T-cell (primary cell): ENCODE measurements at regions not wholly inside any gene's neighbourhood (a gene's known extent, or its start where the extent isn't known, plus 50 kb on each side); places are given as distances from the start of the nearest gene placed in this dataset.

Experiments
- ATAC-seq, 4 experiments: fragments of 200-7000 bp in 3 of 4; fragments of 150-1000 bp in 1 of 4; cut with Tn5 transposase; replicated peaks in 1 of 4; 1 replicate in 3 of 4; 2 replicates in 1 of 4; pipeline ENCODE4 v1.10.0; 2021; ENCODE audit warnings: moderate library complexity in 3 of 4, mild to moderate bottlenecking in 2 of 4, moderate number of reproducible peaks in 1 of 4
- CTCF ChIA-PET, 2 donors: fragments of 300-600 bp; sonication (Branson Sonifier 250); formaldehyde crosslinking; loops; one replicate each; lab custom pipeline; 2022; ENCODE audit warnings: antibody characterized with exemption in 2 of 2; lab: Charles Lee
- POLR2A ChIA-PET, 2 donors: fragments of 300-600 bp; sonication (Branson Sonifier 250); formaldehyde crosslinking; loops; one replicate each; lab custom pipeline; 2022; ENCODE audit warnings: antibody characterized with exemption in 2 of 2; lab: Charles Lee
- DNase-seq, 35 experiments: peaks; one replicate each; pipeline versions ENCODE4 v3.0.0 to v3.0.0-alpha.2; 2013 to 2023
- H3K27ac ChIP-seq: one replicate; pipeline ENCODE4 v1.5.1; 2013; ENCODE audit warnings: low read length
- H3K27me3 ChIP-seq, 2 experiments: replicated peaks in 1 of 2; 1 replicate in 1 of 2; 2 replicates in 1 of 2; pipeline versions ENCODE4 v1.6.1 to v1.7.0; 2013; ENCODE audit warnings: low read length in 1 of 2, mixed read lengths in 1 of 2; ENCODE audit not compliant: control insufficient read depth in 2 of 2, insufficient read depth in 2 of 2; ENCODE audit errors: extremely low read depth in 1 of 2
- H3K36me3 ChIP-seq, 2 donors: 1 replicate in 1 of 2; 2 replicates in 1 of 2; pipeline versions ENCODE4 v1.6.1 to v1.7.0; 2013; ENCODE audit warnings: low read length in 1 of 2; ENCODE audit not compliant: control insufficient read depth in 2 of 2, insufficient read depth in 1 of 2; ENCODE audit errors: extremely low read depth in 1 of 2
- H3K4me1 ChIP-seq, 2 experiments: 1 replicate in 1 of 2; 2 replicates in 1 of 2; pipeline versions ENCODE4 v1.6.1 to v1.7.0; 2013; ENCODE audit warnings: low read length in 2 of 2, mixed read lengths in 1 of 2; ENCODE audit not compliant: insufficient read depth in 2 of 2, control insufficient read depth in 1 of 2; ENCODE audit errors: extremely low read depth in 1 of 2
- H3K4me3 ChIP-seq, 2 donors: 1 replicate in 1 of 2; 2 replicates in 1 of 2; pipeline versions ENCODE4 v1.5.1 to v1.7.0; 2013; ENCODE audit warnings: mild to moderate bottlenecking in 2 of 2, low read length in 1 of 2, moderate library complexity in 1 of 2; ENCODE audit not compliant: control insufficient read depth in 1 of 2; ENCODE audit errors: extremely low read depth in 1 of 2
- H3K9me3 ChIP-seq: 2 replicates; pipeline ENCODE4 v1.7.0; 2013
- H3K27ac Mint-ChIP-seq, 2 donors: one replicate each; pipeline ENCODE4 v1.8.0; 2020 to 2021; ENCODE audit warnings: mild to moderate bottlenecking in 2 of 2, mixed read lengths in 2 of 2
- H3K27me3 Mint-ChIP-seq, 2 donors: one replicate each; pipeline ENCODE4 v1.8.0; 2021 to 2022; ENCODE audit warnings: mixed read lengths in 2 of 2
- H3K36me3 Mint-ChIP-seq: one replicate; pipeline ENCODE4 v1.8.0; 2021; ENCODE audit warnings: mixed read lengths
- H3K4me1 Mint-ChIP-seq, 3 donors: one replicate each; pipeline ENCODE4 v1.8.0; 2020 to 2022; ENCODE audit warnings: mixed read lengths in 3 of 3, mild to moderate bottlenecking in 1 of 3
- H3K4me3 Mint-ChIP-seq, 3 donors: one replicate each; pipeline ENCODE4 v1.8.0; 2020 to 2022; ENCODE audit warnings: mild to moderate bottlenecking in 3 of 3, mixed read lengths in 3 of 3, moderate library complexity in 3 of 3
- H3K9me3 Mint-ChIP-seq, 3 donors: one replicate each; pipeline ENCODE4 v1.8.0; 2020 to 2022; ENCODE audit warnings: mixed read lengths in 3 of 3
- WGBS: methylation state at CpG from one replicate; pipeline ENCODE4 v1.1.5; 2013; ENCODE audit warnings: missing lambda C conversion rate; ENCODE audit not compliant: insufficient coverage; 5-methylcytosine and 5-hydroxymethylcytosine counted together

GRCh38 chr1:234675006-234675405, 65.0 kb upstream of the IRF2BP2 start:
- 89% methylated on average over 3 of the region's 4 CpGs for WGBS
- H3K4me3 ChIP-seq, result no peak overlapping the region
- no peaks in the 10 kb centered on the region for H3K9me3 Mint-ChIP-seq
- ChIA-PET CTCF (no interaction called here), POLR2A (no interaction called here)
- H3K27ac Mint-ChIP-seq, result no peak overlapping the region
- H3K9me3 ChIP-seq, result no peaks in the 10 kb centered on the region
- H3K4me3 Mint-ChIP-seq, result no peak overlapping the region
- H3K4me1 Mint-ChIP-seq, result peaks cover 9 to 11% (median 9%) of the 10 kb centered on the region in 3 donors
- ATAC-seq (no peak), DNase-seq (no peak)
- no peak overlapping the region for H3K27ac ChIP-seq
- no peaks in the 10 kb centered on the region for H3K27me3 ChIP-seq
- H3K27me3 Mint-ChIP-seq, result no peaks in the 10 kb centered on the region
- no peaks in the 10 kb centered on the region for H3K36me3 Mint-ChIP-seq
- peaks cover 0 to 6% of the 10 kb centered on the region in 2 experiments for H3K4me1 ChIP-seq
- H3K36me3 ChIP-seq, result no peaks in the 10 kb centered on the region

GRCh38 chr1:234674218-234674815, 64.3 kb upstream of the IRF2BP2 start:
- H3K9me3 Mint-ChIP-seq, result no peaks in the 10 kb centered on the region
- Histone ChIP-seq H3K27me3 (no peaks in the 10 kb centered on the region), H3K4me1 (peaks cover 0 to 6% of the 10 kb centered on the region in 2 experiments), H3K9me3 (no peaks in the 10 kb centered on the region), H3K36me3 (no peaks in the 10 kb centered on the region), H3K4me3 (no peak overlapping the region), H3K27ac (no peak overlapping the region)
- H3K4me1 Mint-ChIP-seq, result peaks cover 9 to 11% (median 9%) of the 10 kb centered on the region in 3 donors
- 79% methylated on average over 3 of the region's 4 CpGs for WGBS
- H3K27me3 Mint-ChIP-seq, result no peaks in the 10 kb centered on the region
- no peaks in the 10 kb centered on the region for H3K36me3 Mint-ChIP-seq
- no peak overlapping the region for H3K27ac Mint-ChIP-seq
- DNase-seq (no peak), ATAC-seq (no peak)
- no peak overlapping the region for H3K4me3 Mint-ChIP-seq
- CTCF ChIA-PET, result no interaction called here
- POLR2A ChIA-PET, result no interaction called here

- POLR2A ChIA-PET, result no interaction called here
- H3K36me3 Mint-ChIP-seq, result no peaks in the 10 kb centered on the region
- 90% methylated on average over 4 of the region's 12 CpGs for WGBS
Observed at GRCh38 chr1:234672349-234673135, 62.6 kb upstream of the IRF2BP2 start.

GRCh38 chr1:234670967-234671626, 61.1 kb upstream of the IRF2BP2 start:
- H3K9me3 Mint-ChIP-seq, result peaks cover 0 to 4% (median 0%) of the 10 kb centered on the region in 3 donors

More at GRCh38 chr1:234672349-234673135, 62.6 kb upstream of the IRF2BP2 start:
- Mint-ChIP-seq H3K27ac (no peak overlapping the region), H3K4me3 (no peak overlapping the region), H3K4me1 (peaks cover 9 to 11% (median 9%) of the 10 kb centered on the region in 3 donors), H3K27me3 (no peaks in the 10 kb centered on the region), H3K9me3 (peaks cover 0 to 4% (median 0%) of the 10 kb centered on the region in 3 donors)
- no peak overlapping the region for H3K4me3 ChIP-seq
- no peak for ATAC-seq
- H3K9me3 ChIP-seq, result no peaks in the 10 kb centered on the region
- peaks cover 0 to 6% of the 10 kb centered on the region in 2 experiments for H3K4me1 ChIP-seq
- H3K27ac ChIP-seq, result no peak overlapping the region
- no peaks in the 10 kb centered on the region for H3K36me3 ChIP-seq
- no peak for DNase-seq
- no peaks in the 10 kb centered on the region for H3K27me3 ChIP-seq
- CTCF ChIA-PET, result no interaction called here

GRCh38 chr1:234669499-234669898, 59.5 kb upstream of the IRF2BP2 start:
- no peaks in the 10 kb centered on the region for H3K27me3 Mint-ChIP-seq
- no peak overlapping the region for H3K4me3 ChIP-seq
- H3K4me3 Mint-ChIP-seq, result no peak overlapping the region
- ATAC-seq, result no peak
- no peaks in the 10 kb centered on the region for H3K9me3 ChIP-seq
- WGBS, result no CpG with 5 or more reads among the region's 1 CpG
- no peak for DNase-seq
- no peak overlapping the region for H3K27ac ChIP-seq
- no peaks in the 10 kb centered on the region for H3K36me3 ChIP-seq
- no peak overlapping the region for H3K27ac Mint-ChIP-seq
- H3K4me1 ChIP-seq, result no peaks in the 10 kb centered on the region
- H3K36me3 Mint-ChIP-seq, result no peaks in the 10 kb centered on the region
- no peaks in the 10 kb centered on the region for H3K27me3 ChIP-seq
- ChIA-PET POLR2A (no interaction called here), CTCF (no interaction called here)
- H3K4me1 Mint-ChIP-seq, result no peaks in the 10 kb centered on the region
- H3K9me3 Mint-ChIP-seq, result peaks cover 0 to 4% (median 0%) of the 10 kb centered on the region in 3 donors

More at GRCh38 chr1:234670967-234671626, 61.1 kb upstream of the IRF2BP2 start:
- Histone ChIP-seq H3K9me3 (no peaks in the 10 kb centered on the region), H3K27ac (no peak overlapping the region), H3K4me1 (peaks cover 0 to 2% of the 10 kb centered on the region in 2 experiments), H3K36me3 (no peaks in the 10 kb centered on the region), H3K4me3 (no peak overlapping the region), H3K27me3 (no peaks in the 10 kb centered on the region)
- ATAC-seq (no peak), DNase-seq (no peak)
- no peak overlapping the region for H3K27ac Mint-ChIP-seq
- H3K4me3 Mint-ChIP-seq, result no peak overlapping the region
- ChIA-PET POLR2A (no interaction called here), CTCF (interaction anchor here in 1 of 2 donors (0.7 kb wide), 1 partner anchor 126 kb away, joined by 3 read pairs; no protein-coding TSS in a partner anchor)
- WGBS, result 84% methylated on average over 6 of the region's 10 CpGs
- H3K4me1 Mint-ChIP-seq, result peaks cover 4% of the 10 kb centered on the region in 3 donors
- H3K27me3 Mint-ChIP-seq, result no peaks in the 10 kb centered on the region
- H3K36me3 Mint-ChIP-seq, result no peaks in the 10 kb centered on the region

- H3K27me3 ChIP-seq, result no peaks in the 10 kb centered on the region
- ATAC-seq (no peak), DNase-seq (no peak)
- H3K4me3 ChIP-seq, result no peak overlapping the region
- ChIA-PET CTCF (interaction anchor here in 1 of 2 donors (0.6 kb wide), 1 partner anchor 1143 kb away, joined by 3 read pairs; no protein-coding TSS in a partner anchor), POLR2A (interaction anchor here in 1 of 2 donors (0.6 kb wide), 1 partner anchor 14 kb away, joined by 3 read pairs; no protein-coding TSS in a partner anchor)
- whole genome bisulfite sequencing, result 64% methylated on average over 3 of the region's 5 CpGs
- H3K27me3 Mint-ChIP-seq, result no peaks in the 10 kb centered on the region
- no peaks in the 10 kb centered on the region for H3K9me3 ChIP-seq
- H3K9me3 Mint-ChIP-seq, result peaks cover 0 to 4% (median 0%) of the 10 kb centered on the region in 3 donors
- no peaks in the 10 kb centered on the region for H3K36me3 Mint-ChIP-seq
- no peak overlapping the region for H3K4me3 Mint-ChIP-seq
- no peaks in the 10 kb centered on the region for H3K4me1 Mint-ChIP-seq
- H3K27ac Mint-ChIP-seq, result no peak overlapping the region
- no peak overlapping the region for H3K27ac ChIP-seq
- no peaks in the 10 kb centered on the region for H3K36me3 ChIP-seq
- H3K4me1 ChIP-seq, result no peaks in the 10 kb centered on the region
Observed at GRCh38 chr1:234668577-234668955, 58.6 kb upstream of the IRF2BP2 start.
